IPS DF 6.9 (cell line): ENCODE measurements at regions not wholly inside any gene's neighbourhood (a gene's known extent, or its start where the extent isn't known, plus 50 kb on each side); places are given as distances from the start of the nearest gene placed in this dataset.
A peak's percentile ranks its signal among the peaks of the same experiment; 100 is the strongest.

Experiments
- DNase-seq: peaks from one replicate; pipeline ENCODE4 v3.0.0-alpha.2; 2013; ENCODE audit warnings: low read depth, low spot score
- H3K27ac ChIP-seq: one replicate; pipeline ENCODE4 v1.5.1; 2013; ENCODE audit warnings: low read length, control low read depth
- H3K27me3 ChIP-seq: 2 replicates; pipeline ENCODE4 v1.6.1; 2013; ENCODE audit warnings: mild to moderate bottlenecking, low read length; ENCODE audit not compliant: control insufficient read depth, insufficient read depth
- H3K36me3 ChIP-seq: 2 replicates; pipeline ENCODE4 v1.6.1; 2013; ENCODE audit warnings: low read length; ENCODE audit not compliant: control insufficient read depth, insufficient read depth
- H3K4me1 ChIP-seq: 2 replicates; pipeline ENCODE4 v1.6.1; 2013; ENCODE audit warnings: low read length; ENCODE audit not compliant: control insufficient read depth, insufficient read depth
- H3K4me3 ChIP-seq: 2 replicates; pipeline ENCODE4 v1.5.1; 2013; ENCODE audit warnings: mild to moderate bottlenecking, low read length
- H3K9me3 ChIP-seq: 2 replicates; pipeline ENCODE4 v1.6.1; 2013; ENCODE audit warnings: low read length, inconsistent platforms; ENCODE audit not compliant: control insufficient read depth, insufficient read depth
- WGBS: extraction: QIAGEN DNeasy Blood & Tissue Kit; methylation state at CpG from one replicate; pipeline ENCODE4 v1.1.7; 2013; ENCODE audit warnings: mixed read lengths, missing lambda C conversion rate; ENCODE audit not compliant: insufficient read length, insufficient coverage; 5-methylcytosine and 5-hydroxymethylcytosine counted together

- Histone ChIP-seq H3K4me3 (no peak overlapping the region), H3K27me3 (no peaks in the 10 kb centered on the region), H3K27ac (no peak overlapping the region), H3K9me3 (no peaks in the 10 kb centered on the region; the same call in 1 of the 2 replicates), H3K4me1 (no peaks in the 10 kb centered on the region), H3K36me3 (no peaks in the 10 kb centered on the region)
- WGBS = no CpG with 5 or more reads among the region's 11 CpGs
- no peak for DNase-seq
Observed at GRCh38 chr6:164122109-164122508, 707.6 kb downstream of the QKI start.

- WGBS = no CpG with 5 or more reads among the region's 6 CpGs
Observed at GRCh38 chr6:164121527-164121926, 707.0 kb downstream of the QKI start.

DNA sequence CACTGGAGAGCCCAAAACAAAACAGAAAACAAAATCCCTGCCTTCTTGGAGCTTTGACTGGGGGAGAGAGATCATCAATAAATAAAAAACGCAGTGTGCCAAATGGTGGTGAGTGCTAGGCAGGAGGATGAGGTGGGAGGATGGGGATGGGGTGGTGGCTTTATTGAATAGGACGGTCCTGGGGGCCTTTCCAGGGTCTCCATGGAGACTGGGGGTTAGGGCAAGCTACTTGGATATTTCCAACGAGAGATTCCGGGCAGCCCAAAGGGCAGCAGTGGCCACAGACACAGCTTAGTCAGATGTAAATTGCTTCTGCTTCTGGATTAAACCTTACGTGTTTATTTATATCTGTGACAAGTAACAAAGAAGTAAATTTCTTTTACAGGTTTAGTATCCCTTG lies 700.1 kb downstream of the QKI start:
- H3K27ac ChIP-seq = no peak overlapping the region
- H3K4me3 ChIP-seq = no peak overlapping the region
- DNase-seq = no peak
- H3K27me3 ChIP-seq = no peaks in the 10 kb centered on the region
- H3K36me3 ChIP-seq = no peaks in the 10 kb centered on the region
- no CpG with 5 or more reads among the region's 5 CpGs for WGBS
- H3K9me3 ChIP-seq = no peaks in the 10 kb centered on the region
- H3K4me1 ChIP-seq = no peaks in the 10 kb centered on the region

More at GRCh38 chr6:164121527-164121926, 707.0 kb downstream of the QKI start:
- H3K36me3 ChIP-seq = no peaks in the 10 kb centered on the region
- no peak for DNase-seq
- no peak overlapping the region for H3K4me3 ChIP-seq
- no peaks in the 10 kb centered on the region; the same call in 1 of the 2 replicates for H3K9me3 ChIP-seq
- H3K27ac ChIP-seq = no peak overlapping the region
- no peaks in the 10 kb centered on the region for H3K4me1 ChIP-seq
- H3K27me3 ChIP-seq = no peaks in the 10 kb centered on the region

- WGBS = no CpG with 5 or more reads among the region's 4 CpGs
- no peaks in the 10 kb centered on the region for H3K4me1 ChIP-seq
- H3K27me3 ChIP-seq = no peaks in the 10 kb centered on the region
- no peak overlapping the region for H3K4me3 ChIP-seq
- H3K9me3 ChIP-seq = no peaks in the 10 kb centered on the region
- no peak for DNase-seq
- no peak overlapping the region for H3K27ac ChIP-seq
- no peaks in the 10 kb centered on the region for H3K36me3 ChIP-seq
Observed at GRCh38 chr6:164114051-164114450, 699.5 kb downstream of the QKI start.

GRCh38 chr6:164113637-164114036 lies 699.1 kb downstream of the QKI start:
- H3K27ac ChIP-seq = no peak overlapping the region
- H3K27me3 ChIP-seq = no peaks in the 10 kb centered on the region
- no peaks in the 10 kb centered on the region for H3K36me3 ChIP-seq
- no peaks in the 10 kb centered on the region for H3K9me3 ChIP-seq
- H3K4me3 ChIP-seq = no peak overlapping the region
- no peaks in the 10 kb centered on the region for H3K4me1 ChIP-seq
- WGBS = no CpG with 5 or more reads among the region's 4 CpGs
- DNase-seq = no peak

- no peak overlapping the region for H3K27ac ChIP-seq
- H3K4me1 ChIP-seq = no peaks in the 10 kb centered on the region
- no peaks in the 10 kb centered on the region for H3K27me3 ChIP-seq
- H3K4me3 ChIP-seq = no peak overlapping the region
- H3K9me3 ChIP-seq = no peaks in the 10 kb centered on the region
- DNase-seq = no peak
- no peaks in the 10 kb centered on the region for H3K36me3 ChIP-seq
- no CpG with 5 or more reads among the region's 6 CpGs for WGBS
Observed at GRCh38 chr6:164109770-164110140, 695.2 kb downstream of the QKI start.

DNA sequence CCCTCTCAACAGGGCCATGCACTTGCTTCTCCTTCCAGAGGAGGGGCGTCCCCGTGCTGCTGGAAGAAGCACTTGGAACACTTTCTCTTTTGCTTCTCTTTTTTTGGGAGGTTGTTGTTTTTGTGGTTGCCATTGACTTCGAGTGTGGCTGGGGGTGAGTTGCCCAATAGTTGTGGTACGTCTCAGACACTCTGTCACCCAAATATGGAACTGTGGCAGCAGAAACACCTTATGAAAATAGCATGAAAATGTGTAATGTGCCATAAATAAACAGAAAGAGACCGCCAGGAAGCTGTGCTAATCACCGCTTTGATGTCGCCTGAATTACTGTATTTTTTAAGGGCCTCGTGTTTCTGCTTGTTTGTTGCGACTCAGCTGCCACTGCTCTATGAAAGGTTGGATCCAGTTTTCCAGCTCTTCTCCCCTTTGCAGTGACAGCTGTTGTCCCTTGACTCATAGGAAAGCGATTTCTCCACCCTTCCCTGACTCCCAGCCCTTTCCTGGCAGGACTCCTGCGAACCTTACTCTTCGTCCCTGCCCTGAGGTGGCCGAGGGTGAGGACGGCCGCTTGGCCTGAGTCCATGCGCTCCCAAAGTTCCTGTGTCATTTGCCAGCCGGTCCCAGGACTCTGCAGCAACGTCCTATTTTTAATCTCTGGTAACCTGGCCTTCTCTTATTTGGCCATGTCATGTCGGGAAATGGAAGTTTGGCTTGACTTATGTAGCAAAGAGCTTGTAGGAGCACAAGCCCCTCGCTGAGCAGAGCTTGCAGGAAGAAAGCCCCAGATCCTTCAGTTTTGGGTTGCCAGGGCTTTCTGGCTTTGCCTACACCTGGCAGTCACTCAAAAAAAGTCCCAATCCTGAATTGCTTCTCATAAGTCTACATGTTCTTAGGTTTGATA lies 694.6 kb downstream of the QKI start:
- H3K27me3 ChIP-seq = no peaks in the 10 kb centered on the region
- WGBS = no CpG with 5 or more reads among the region's 20 CpGs
- H3K9me3 ChIP-seq = no peaks in the 10 kb centered on the region
- no peaks in the 10 kb centered on the region for H3K4me1 ChIP-seq
- no peak for DNase-seq
- H3K27ac ChIP-seq = no peak overlapping the region
- H3K4me3 ChIP-seq = no peak overlapping the region
- no peaks in the 10 kb centered on the region for H3K36me3 ChIP-seq

DNA sequence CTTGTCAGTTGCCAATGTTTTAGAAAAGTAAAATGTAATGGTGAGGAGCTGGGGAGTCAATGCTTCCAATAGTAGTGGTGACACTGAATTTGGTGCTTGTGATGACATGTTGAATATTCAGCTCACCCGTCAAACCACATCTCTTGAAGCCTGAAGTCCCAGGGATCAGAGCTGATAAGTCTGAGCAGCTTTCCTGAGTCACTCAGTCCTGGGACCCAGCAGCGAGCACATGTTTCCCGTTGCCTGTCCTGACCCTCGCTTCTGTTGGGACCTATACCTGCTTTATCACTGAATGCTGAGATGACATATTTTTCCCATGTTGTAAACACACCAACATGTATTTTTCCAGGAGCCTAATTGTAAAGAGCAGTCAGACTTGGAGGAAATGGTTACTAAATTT lies 693.6 kb downstream of the QKI start:
- Histone ChIP-seq H3K4me1 (no peaks in the 10 kb centered on the region), H3K36me3 (no peaks in the 10 kb centered on the region), H3K4me3 (no peak overlapping the region), H3K9me3 (no peaks in the 10 kb centered on the region), H3K27ac (no peak overlapping the region), H3K27me3 (no peaks in the 10 kb centered on the region)
- no CpG with 5 or more reads among the region's 4 CpGs for WGBS
- no peak for DNase-seq

- no peaks in the 10 kb centered on the region for H3K9me3 ChIP-seq
- DNase-seq = no peak
- no CpG with 5 or more reads among the region's 9 CpGs for WGBS
- no peaks in the 10 kb centered on the region for H3K27me3 ChIP-seq
- no peaks in the 10 kb centered on the region for H3K4me1 ChIP-seq
- H3K36me3 ChIP-seq = no peaks in the 10 kb centered on the region
- H3K4me3 ChIP-seq = no peak overlapping the region
- H3K27ac ChIP-seq = no peak overlapping the region
Observed at GRCh38 chr6:164107297-164107995, 692.9 kb downstream of the QKI start.

GRCh38 chr6:164106345-164106769 lies 691.8 kb downstream of the QKI start:
- peak; percentile 39 for DNase-seq
- H3K36me3 ChIP-seq = no peaks in the 10 kb centered on the region
- H3K27ac ChIP-seq = no peak overlapping the region
- no peak overlapping the region for H3K4me3 ChIP-seq
- WGBS = no CpG with 5 or more reads among the region's 17 CpGs
- H3K9me3 ChIP-seq = no peaks in the 10 kb centered on the region
- H3K27me3 ChIP-seq = no peaks in the 10 kb centered on the region
- no peaks in the 10 kb centered on the region for H3K4me1 ChIP-seq
